ENCODE measurements at regions not wholly inside any gene's neighbourhood (a gene's known extent, or its start where the extent isn't known, plus 50 kb on each side); places are given as distances from the start of the nearest gene placed in this dataset.
"Not testable (repeated sequence)": the region's sequence is repeated elsewhere in the genome, so short reads cannot be mapped to it uniquely, and the experiment has no call there.

DNA sequence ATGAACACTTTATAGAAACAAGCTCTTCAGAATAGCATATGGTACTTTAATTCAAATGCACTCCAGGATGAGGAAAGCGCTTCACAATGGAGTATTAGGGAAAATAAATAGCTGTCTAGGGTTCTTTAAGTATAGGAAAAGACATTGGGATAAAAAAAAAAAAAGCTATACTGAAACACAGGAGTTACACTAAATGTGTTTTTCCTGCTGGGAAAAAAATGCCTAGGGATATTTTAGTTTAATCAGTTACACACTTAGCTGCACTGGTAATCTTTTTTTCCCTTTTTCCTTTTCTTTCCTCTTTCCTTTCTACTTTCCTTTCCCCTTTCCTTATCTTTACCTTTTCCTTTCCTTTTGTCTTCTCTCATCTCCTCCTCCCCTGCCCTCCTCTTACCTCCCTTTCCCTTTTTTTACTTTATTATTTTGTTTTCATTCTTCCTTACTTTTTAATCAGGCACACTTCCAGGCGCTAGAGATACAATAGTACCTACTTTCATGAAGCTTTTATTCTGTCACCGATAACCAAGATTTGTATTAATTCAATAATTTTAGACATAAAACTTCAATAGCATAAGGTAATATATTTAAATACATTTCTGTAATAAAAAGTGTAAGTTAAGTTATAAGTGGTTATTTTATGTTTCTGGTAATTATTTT, 758.7 kb downstream of the CDH18 start:
- in situ Hi-C loops (cut with MboI; ENCODE audit: low sequenced_read_pairs), result no loop called here
- Histone ChIP-seq H3K4me3 (no peak overlapping the region), H3K27me3 (ENCODE audit: low read depth) (no peaks in the 10 kb centered on the region), H3K4me1 (no peaks in the 10 kb centered on the region), H3K9me3 (no peaks in the 10 kb centered on the region), H3K36me3 (replicated peaks) (no peaks in the 10 kb centered on the region)
- DNase-seq (ENCODE audit: low spot score in 2 of 2), result no peak

DNA sequence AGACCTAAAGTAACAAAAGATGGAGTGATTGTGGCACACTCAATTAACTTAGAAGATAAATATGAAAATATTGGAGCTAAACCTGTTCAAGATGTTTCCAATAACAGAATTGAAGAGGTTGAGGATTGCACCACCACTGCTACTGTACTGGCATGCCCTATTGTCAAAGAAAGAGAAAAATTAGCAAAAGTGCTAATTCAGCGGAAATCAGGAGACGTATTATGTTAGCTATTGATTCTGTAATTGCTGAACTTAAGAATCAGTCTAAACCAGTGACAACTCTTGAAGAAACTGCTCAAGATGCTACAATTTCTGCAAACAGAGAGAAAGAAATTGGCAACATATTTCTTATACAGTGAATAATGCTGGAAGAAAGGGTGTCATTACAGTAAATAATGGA, 754.4 kb downstream of the CDH18 start:
- Histone ChIP-seq H3K4me1 (no peaks in the 10 kb centered on the region), H3K9me3 (no peaks in the 10 kb centered on the region), H3K36me3 (replicated peaks) (no peaks in the 10 kb centered on the region), H3K27me3 (ENCODE audit: low read depth) (no peaks in the 10 kb centered on the region), H3K4me3 (no peak overlapping the region)
- DNase-seq (ENCODE audit: low spot score in 2 of 2), result no peak
- in situ Hi-C loops (cut with MboI; ENCODE audit: low sequenced_read_pairs), result no loop called here

DNA sequence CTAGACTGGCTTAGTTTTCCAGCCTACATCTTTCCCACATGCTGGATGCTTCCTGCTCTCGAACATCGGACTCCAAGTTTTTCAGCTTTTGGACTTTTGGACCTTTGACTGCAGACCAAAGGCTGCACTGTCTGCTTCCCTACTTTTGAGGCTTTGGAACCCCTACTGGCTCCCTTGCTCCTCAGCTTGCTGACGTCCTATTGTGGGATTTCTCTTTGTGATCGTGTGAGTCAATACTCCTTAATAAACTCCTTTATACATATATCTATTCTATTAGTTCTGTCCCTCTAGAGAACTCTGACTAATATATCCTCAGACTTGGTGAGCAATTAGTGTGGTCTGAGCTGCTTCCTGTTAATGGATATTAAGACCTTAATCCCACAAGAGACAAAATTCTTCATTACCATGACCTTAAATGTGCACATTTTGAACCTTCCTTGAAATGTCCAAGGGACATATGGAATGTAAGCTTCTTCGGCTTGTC, 752.9 kb downstream of the CDH18 start:
- no peaks in the 10 kb centered on the region for H3K4me1 ChIP-seq
- DNase-seq (ENCODE audit: low spot score in 2 of 2), result no peak
- no peak overlapping the region for H3K4me3 ChIP-seq
- in situ Hi-C loops (cut with MboI; ENCODE audit: low sequenced_read_pairs), result no loop called here
- no peaks in the 10 kb centered on the region for H3K27me3 ChIP-seq (ENCODE audit: low read depth)
- no peaks in the 10 kb centered on the region for H3K36me3 ChIP-seq (replicated peaks)
- H3K9me3 ChIP-seq, result no peaks in the 10 kb centered on the region

DNA sequence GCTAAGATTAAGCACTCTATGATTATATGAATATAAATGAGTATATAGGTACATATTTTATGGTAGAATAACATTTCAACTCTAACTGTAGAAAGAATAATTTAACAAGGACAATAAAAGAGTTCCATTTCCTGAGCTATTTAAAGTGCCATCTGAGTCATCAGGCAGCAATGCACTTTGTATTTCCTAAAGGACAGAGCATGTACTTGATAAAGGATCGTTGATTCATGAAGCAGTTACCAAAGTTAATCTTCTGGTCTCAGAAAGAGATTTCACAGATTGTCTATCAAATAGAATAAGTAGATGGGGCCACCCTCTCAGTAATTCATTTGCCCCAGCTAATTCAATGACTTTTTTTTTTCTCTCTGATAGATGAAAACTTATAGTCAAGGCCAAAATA, 747.8 kb downstream of the CDH18 start:
- no peak overlapping the region for H3K4me3 ChIP-seq
- in situ Hi-C loops (cut with MboI; ENCODE audit: low sequenced_read_pairs), result no loop called here
- H3K9me3 ChIP-seq, result no peaks in the 10 kb centered on the region
- DNase-seq (ENCODE audit: low spot score in 2 of 2), result no peak
- no peaks in the 10 kb centered on the region; the same call in 1 of the 2 replicates for H3K4me1 ChIP-seq
- H3K27me3 ChIP-seq (ENCODE audit: low read depth), result no peaks in the 10 kb centered on the region
- H3K36me3 ChIP-seq (replicated peaks), result no peaks in the 10 kb centered on the region

DNA sequence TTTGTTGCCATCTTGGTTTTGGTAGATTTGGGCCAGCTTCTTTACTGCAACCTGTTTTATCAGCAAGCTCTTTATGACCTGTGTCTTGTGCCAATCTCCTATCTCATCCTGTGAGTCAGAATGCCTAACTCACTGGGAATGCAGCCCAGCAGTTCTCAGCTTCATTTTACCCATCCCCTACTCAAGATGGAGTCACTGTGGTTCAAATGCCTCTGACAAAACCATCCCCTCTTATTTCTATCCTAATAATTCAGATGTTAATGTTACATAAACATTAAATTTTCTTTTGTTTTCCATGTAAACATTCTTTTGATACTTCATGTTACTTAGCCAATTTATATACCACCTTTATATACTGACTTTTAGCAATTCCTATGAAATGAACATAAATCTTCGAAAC, 746.3 kb downstream of the CDH18 start:
- Histone ChIP-seq H3K9me3 (no peaks in the 10 kb centered on the region), H3K4me1 (no peaks in the 10 kb centered on the region; the same call in 1 of the 2 replicates), H3K27me3 (ENCODE audit: low read depth) (no peaks in the 10 kb centered on the region), H3K4me3 (no peak overlapping the region), H3K36me3 (replicated peaks) (no peaks in the 10 kb centered on the region)
- no peak for DNase-seq (ENCODE audit: low spot score in 2 of 2)
- in situ Hi-C loops (cut with MboI; ENCODE audit: low sequenced_read_pairs), result no loop called here

DNA sequence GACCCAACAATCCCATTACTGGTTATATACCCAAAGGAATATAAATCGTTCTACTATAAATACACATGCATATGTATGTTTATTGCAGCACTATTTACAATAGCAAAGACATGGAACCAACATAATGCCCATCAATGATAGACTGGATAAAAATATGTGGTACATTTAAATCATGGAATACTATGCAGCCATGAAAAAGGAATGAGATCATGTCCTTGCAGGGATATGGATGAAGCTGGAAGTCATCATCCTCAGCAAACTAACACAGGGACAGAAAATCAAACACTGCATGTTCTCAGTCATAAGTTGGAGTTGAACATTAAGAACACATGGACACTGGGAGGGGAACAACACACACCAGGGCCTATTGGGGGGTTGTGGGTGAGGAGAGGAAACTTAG, 741.8 kb downstream of the CDH18 start:
- H3K4me3 ChIP-seq; H3K36me3 ChIP-seq (replicated peaks); in situ Hi-C loops (cut with MboI; ENCODE audit: low sequenced_read_pairs); DNase-seq (ENCODE audit: low spot score in 2 of 2); H3K27me3 ChIP-seq (ENCODE audit: low read depth); H3K9me3 ChIP-seq; H3K4me1 ChIP-seq: not testable (repeated sequence)

DNA sequence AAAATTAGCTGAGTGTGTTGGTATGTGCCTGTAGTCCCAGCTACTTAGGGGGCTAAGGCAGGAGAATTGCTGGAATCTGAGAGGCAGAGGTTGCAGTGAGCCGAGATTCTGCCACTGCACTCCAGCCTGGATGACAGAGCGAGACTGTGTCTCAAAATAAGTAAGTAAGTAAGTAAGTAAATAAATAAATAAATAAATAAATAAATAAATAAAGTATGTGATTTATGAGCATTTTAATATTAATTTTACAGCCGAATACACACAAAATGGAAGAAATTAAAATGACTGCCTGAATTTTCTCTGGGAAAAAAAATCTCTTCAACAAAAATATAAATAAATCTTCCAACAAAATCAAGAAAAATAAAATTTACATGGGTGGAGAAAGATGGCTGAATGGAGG, 740.7 kb downstream of the CDH18 start:
- DNase-seq (ENCODE audit: low spot score in 2 of 2), result no peak
- Histone ChIP-seq H3K4me3 (no peak overlapping the region), H3K36me3 (replicated peaks) (no peaks in the 10 kb centered on the region), H3K27me3 (ENCODE audit: low read depth) (no peaks in the 10 kb centered on the region), H3K9me3 (no peaks in the 10 kb centered on the region), H3K4me1 (no peaks in the 10 kb centered on the region; the same call in 1 of the 2 replicates)
- in situ Hi-C loops (cut with MboI; ENCODE audit: low sequenced_read_pairs), result no loop called here

- no peaks in the 10 kb centered on the region for H3K36me3 ChIP-seq (replicated peaks)
- no peak for DNase-seq (ENCODE audit: low spot score in 2 of 2)
- H3K9me3 ChIP-seq, result no peaks in the 10 kb centered on the region
- in situ Hi-C loops (cut with MboI; ENCODE audit: low sequenced_read_pairs), result no loop called here
- no peaks in the 10 kb centered on the region for H3K4me1 ChIP-seq
- H3K27me3 ChIP-seq (ENCODE audit: low read depth), result no peaks in the 10 kb centered on the region
- H3K4me3 ChIP-seq, result no peak overlapping the region
Observed at GRCh38 chr5:19256036-19256435, 732.0 kb downstream of the CDH18 start.

- no peaks in the 10 kb centered on the region for H3K4me1 ChIP-seq
- no peaks in the 10 kb centered on the region for H3K9me3 ChIP-seq
- in situ Hi-C loops (cut with MboI; ENCODE audit: low sequenced_read_pairs), result no loop called here
- H3K27me3 ChIP-seq (ENCODE audit: low read depth), result no peaks in the 10 kb centered on the region
- DNase-seq (ENCODE audit: low spot score in 2 of 2), result no peak
- H3K4me3 ChIP-seq, result no peak overlapping the region
- H3K36me3 ChIP-seq (replicated peaks), result no peaks in the 10 kb centered on the region
Observed at GRCh38 chr5:19258686-19259085, 729.3 kb downstream of the CDH18 start.

DNA sequence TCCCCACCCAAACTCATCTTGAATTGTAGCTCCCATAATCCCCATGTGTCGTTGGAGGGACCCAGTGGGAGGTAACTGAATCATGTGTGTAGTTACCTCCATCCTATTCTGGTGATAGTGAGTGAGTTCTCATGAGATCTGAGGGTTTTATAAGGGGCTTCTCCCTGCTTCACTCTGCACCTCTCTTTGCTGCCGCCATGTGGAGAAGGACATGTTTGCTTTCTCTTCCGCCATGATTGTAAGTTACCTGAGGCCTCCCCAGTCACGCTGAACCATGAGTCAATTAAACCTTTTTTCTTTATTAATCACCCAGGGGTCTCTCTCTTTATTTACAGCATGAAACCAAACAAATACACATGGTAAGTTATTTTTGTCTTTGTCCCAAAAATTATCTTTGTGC, 726.1 kb downstream of the CDH18 start:
- H3K27me3 ChIP-seq (ENCODE audit: low read depth), result no peaks in the 10 kb centered on the region
- in situ Hi-C loops (cut with MboI; ENCODE audit: low sequenced_read_pairs), result no loop called here
- H3K9me3 ChIP-seq, result no peaks in the 10 kb centered on the region
- H3K4me1 ChIP-seq, result no peaks in the 10 kb centered on the region
- DNase-seq (ENCODE audit: low spot score in 2 of 2), result no peak
- no peak overlapping the region for H3K4me3 ChIP-seq
- no peaks in the 10 kb centered on the region for H3K36me3 ChIP-seq (replicated peaks)

DNA sequence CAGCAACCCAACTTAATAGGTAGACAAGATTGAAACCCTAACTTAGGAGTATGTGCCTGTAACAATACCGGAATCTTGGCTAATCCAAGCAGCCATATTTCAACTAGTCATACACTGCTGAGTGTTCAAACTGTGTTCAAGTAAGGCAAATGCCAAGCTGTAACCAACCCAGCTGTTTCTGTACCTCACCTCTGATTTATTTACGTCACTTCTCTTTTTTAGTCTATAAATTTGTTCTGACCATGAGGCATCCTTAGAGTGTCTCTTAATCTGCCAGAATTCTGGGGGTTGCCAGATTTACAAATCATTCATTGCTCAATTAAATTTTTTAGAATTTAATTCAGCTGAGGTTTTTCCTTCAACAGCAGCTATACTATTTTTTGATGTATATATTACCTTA, 723.2 kb downstream of the CDH18 start:
- in situ Hi-C loops (cut with MboI; ENCODE audit: low sequenced_read_pairs), result no loop called here
- no peak for DNase-seq (ENCODE audit: low spot score in 2 of 2)
- Histone ChIP-seq H3K27me3 (ENCODE audit: low read depth) (no peaks in the 10 kb centered on the region), H3K9me3 (no peaks in the 10 kb centered on the region), H3K4me1 (no peaks in the 10 kb centered on the region), H3K4me3 (no peak overlapping the region), H3K36me3 (replicated peaks) (no peaks in the 10 kb centered on the region)

DNA sequence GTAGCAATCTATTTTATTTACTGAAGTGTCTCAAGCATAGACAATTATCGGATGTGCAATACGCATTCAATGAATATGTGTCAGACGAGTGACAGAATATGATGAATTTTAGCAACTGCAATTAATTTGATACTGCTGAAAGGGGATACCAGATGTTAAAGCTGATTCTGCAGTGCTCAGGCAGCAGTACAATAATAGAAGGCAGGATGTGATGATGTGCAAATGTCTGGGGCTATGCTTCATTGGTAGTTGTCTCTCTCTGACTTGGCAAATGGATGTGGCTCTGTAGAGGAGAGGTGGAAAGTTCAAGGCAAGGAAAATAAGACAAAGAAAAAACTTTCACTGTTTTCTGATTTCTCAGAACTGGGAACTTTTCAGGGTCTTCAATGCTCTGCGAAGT, 721.2 kb downstream of the CDH18 start:
- no peaks in the 10 kb centered on the region for H3K36me3 ChIP-seq (replicated peaks)
- no peaks in the 10 kb centered on the region for H3K4me1 ChIP-seq
- H3K4me3 ChIP-seq, result no peak overlapping the region
- in situ Hi-C loops (cut with MboI; ENCODE audit: low sequenced_read_pairs), result no loop called here
- no peaks in the 10 kb centered on the region for H3K27me3 ChIP-seq (ENCODE audit: low read depth)
- DNase-seq (ENCODE audit: low spot score in 2 of 2), result no peak
- H3K9me3 ChIP-seq, result no peaks in the 10 kb centered on the region

DNA sequence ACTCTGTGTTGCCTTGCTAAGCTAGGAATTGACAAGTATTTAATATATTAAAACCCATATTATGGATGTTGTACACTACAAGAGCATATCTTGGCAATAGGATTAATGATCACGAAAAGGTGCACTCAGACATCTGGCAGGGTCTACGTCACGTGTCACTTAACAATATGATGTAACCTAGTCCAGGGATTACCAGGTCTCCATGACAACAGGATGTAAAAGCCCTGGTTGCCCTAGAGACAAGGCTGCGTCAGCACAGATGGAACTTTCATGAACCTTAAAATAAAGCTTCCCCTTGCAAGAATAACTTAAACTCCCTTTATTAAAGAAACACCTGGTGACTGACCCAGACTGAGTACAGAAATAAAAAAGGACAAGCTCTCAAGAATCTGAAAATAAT, 717.8 kb downstream of the CDH18 start:
- Histone ChIP-seq H3K9me3 (no peaks in the 10 kb centered on the region), H3K27me3 (ENCODE audit: low read depth) (no peaks in the 10 kb centered on the region), H3K4me3 (no peak overlapping the region), H3K36me3 (replicated peaks) (no peaks in the 10 kb centered on the region), H3K4me1 (no peaks in the 10 kb centered on the region)
- no peak for DNase-seq (ENCODE audit: low spot score in 2 of 2)
- in situ Hi-C loops (cut with MboI; ENCODE audit: low sequenced_read_pairs), result no loop called here

DNA sequence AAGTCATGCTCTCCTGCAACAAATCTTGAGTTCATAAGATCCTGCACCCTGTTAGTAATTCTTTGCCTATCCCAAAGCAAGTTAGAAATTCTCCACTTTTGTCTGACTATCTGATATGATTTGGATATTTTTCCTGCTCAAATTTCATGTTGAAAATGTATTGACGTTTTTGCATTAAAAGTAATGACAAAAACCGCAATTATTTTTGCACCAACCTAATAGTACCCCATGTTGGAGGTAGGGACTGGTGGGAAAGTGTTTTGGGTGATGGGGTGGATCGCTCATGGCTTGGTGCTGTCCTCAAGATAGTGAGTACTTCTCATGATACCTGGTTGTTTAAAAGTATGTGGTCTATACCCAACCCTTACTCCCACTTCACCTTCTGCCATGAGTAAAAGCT, 713.4 kb downstream of the CDH18 start:
- in situ Hi-C loops (cut with MboI; ENCODE audit: low sequenced_read_pairs), result no loop called here
- no peak for DNase-seq (ENCODE audit: low spot score in 2 of 2)
- no peaks in the 10 kb centered on the region for H3K9me3 ChIP-seq
- H3K4me3 ChIP-seq, result no peak overlapping the region
- H3K27me3 ChIP-seq (ENCODE audit: low read depth), result no peaks in the 10 kb centered on the region
- H3K4me1 ChIP-seq, result no peaks in the 10 kb centered on the region
- no peaks in the 10 kb centered on the region for H3K36me3 ChIP-seq (replicated peaks)

DNA sequence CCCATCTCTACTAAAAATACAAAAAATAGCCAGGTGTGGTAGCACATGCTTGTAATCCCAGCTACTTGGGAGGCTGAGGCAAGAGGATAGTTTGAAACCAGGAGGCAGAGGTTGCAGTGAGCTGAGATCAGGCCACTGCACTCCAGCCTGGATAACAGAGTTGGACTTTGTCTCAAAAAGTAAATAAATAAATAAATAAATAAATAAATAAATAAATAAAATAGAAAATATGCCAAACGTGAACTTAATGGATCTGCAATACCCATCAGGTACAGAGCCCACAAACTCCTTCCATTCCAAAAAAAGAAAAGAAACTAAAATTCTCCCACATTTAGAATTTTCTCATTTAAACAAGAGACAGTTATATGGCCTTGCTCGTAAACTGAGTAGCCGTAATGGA, 702.7 kb downstream of the CDH18 start:
- DNase-seq (ENCODE audit: low spot score in 2 of 2), result no peak
- H3K4me3 ChIP-seq, result no peak overlapping the region
- no peaks in the 10 kb centered on the region for H3K36me3 ChIP-seq (replicated peaks)
- H3K9me3 ChIP-seq, result no peaks in the 10 kb centered on the region
- H3K27me3 ChIP-seq (ENCODE audit: low read depth), result no peaks in the 10 kb centered on the region
- in situ Hi-C loops (cut with MboI; ENCODE audit: low sequenced_read_pairs), result no loop called here
- no peaks in the 10 kb centered on the region for H3K4me1 ChIP-seq

Measured in HAP-1 (cell line).